Osteoblast (primary cell): ENCODE measurements at regions not wholly inside any gene's neighbourhood (a gene's known extent, or its start where the extent isn't known, plus 50 kb on each side); places are given as distances from the start of the nearest gene placed in this dataset.

Source experiments
- DNase-seq: peaks from one replicate; pipeline ENCODE4 v3.0.0; 2011; ENCODE audit warnings: low spot score, mixed read lengths; ENCODE audit not compliant: insufficient read length; ENCODE audit errors: missing footprints
- H2AFZ ChIP-seq: 2 replicates; pipeline ENCODE4 v1.6.0; 2011; ENCODE audit warnings: mild to moderate bottlenecking, low read length
- H3K27ac ChIP-seq: 2 replicates; pipeline ENCODE4 v1.5.1; 2011; ENCODE audit warnings: mild to moderate bottlenecking, low read depth, low read length, moderate library complexity
- H3K27me3 ChIP-seq: 2 replicates; pipeline ENCODE4 v1.6.0; 2012; ENCODE audit warnings: mild to moderate bottlenecking, control low read depth, inconsistent platforms, low read length, moderate library complexity; ENCODE audit not compliant: insufficient read depth
- H3K36me3 ChIP-seq: 2 replicates; pipeline ENCODE4 v1.5.1; 2011; ENCODE audit warnings: mild to moderate bottlenecking, low read length, control low read depth, moderate library complexity; ENCODE audit not compliant: insufficient read depth
- H3K4me1 ChIP-seq: 2 replicates; pipeline ENCODE4 v1.5.1; 2011; ENCODE audit warnings: mild to moderate bottlenecking, low read length, control low read depth, moderate library complexity; ENCODE audit not compliant: insufficient read depth
- H3K4me2 ChIP-seq: 2 replicates; pipeline ENCODE4 v1.6.0; 2011; ENCODE audit warnings: mild to moderate bottlenecking, low read length; ENCODE audit not compliant: insufficient read depth
- H3K4me3 ChIP-seq: fragments of 200-600 bp; sonication (generic); 3 replicates; pipeline ENCODE4 v1.5.1; 2012; ENCODE audit warnings: mild to moderate bottlenecking, low read length, inconsistent platforms; ENCODE audit not compliant: insufficient read depth
- H3K79me2 ChIP-seq: 2 replicates; pipeline ENCODE4 v1.6.0; 2012; ENCODE audit warnings: mild to moderate bottlenecking, low read length, control low read depth, inconsistent platforms; ENCODE audit not compliant: insufficient read depth
- H3K9me3 ChIP-seq: 2 replicates; pipeline ENCODE4 v1.5.1; 2011; ENCODE audit warnings: low read depth, low read length, control low read depth
- H4K20me1 ChIP-seq: 2 replicates; pipeline ENCODE4 v1.6.0; 2012; ENCODE audit warnings: mild to moderate bottlenecking, low read length, control low read depth; ENCODE audit not compliant: insufficient read depth
- TF ChIP-seq, protein P1 (sequence below): IDR thresholded peaks from 2 replicates; pipeline ENCODE4 v1.5.1; 2011; ENCODE audit warnings: mild to moderate bottlenecking, low read depth, low read length, moderate library complexity; ENCODE audit errors: extremely low read depth

DNA sequence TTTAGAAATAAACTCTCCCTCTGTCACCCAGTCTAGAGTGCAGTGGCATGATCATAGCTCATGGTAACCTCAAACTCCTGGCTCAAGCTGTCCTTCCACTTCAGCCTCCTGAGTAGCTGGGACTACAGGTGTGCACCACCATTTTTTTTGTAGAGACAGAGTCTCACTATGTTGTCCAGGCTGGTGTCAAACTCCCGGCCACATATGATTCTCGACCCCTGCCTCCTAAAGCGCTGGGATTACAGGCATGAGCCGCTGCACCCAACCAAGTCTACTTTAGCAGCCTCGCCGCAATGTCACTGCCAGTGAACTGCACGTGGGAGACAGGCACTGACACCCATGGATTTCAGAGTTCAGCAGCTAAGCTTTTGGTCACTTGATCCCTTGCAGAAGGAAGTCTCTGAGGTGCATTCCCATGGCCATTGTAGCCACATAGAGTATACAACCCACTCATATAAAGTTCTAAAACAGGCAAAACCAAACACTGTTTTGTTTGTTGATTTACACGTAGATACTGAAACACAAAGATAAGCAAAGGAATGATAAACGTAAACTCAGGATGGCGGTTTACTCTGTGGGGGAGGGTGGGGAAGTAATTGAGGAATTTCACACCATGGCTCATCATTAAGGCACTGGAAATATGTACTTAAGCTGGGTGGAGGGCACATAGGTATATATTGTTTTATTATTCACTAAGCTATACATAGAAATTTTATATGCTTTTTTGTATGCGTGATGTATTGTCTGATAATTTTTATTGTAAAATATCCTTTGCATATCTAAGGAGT is 115.0 kb downstream of the MEX3B start:
- H3K27ac ChIP-seq, result no peak overlapping the region
- H3K36me3 ChIP-seq, result no peaks in the 10 kb centered on the region
- TF ChIP-seq, protein P1, sequence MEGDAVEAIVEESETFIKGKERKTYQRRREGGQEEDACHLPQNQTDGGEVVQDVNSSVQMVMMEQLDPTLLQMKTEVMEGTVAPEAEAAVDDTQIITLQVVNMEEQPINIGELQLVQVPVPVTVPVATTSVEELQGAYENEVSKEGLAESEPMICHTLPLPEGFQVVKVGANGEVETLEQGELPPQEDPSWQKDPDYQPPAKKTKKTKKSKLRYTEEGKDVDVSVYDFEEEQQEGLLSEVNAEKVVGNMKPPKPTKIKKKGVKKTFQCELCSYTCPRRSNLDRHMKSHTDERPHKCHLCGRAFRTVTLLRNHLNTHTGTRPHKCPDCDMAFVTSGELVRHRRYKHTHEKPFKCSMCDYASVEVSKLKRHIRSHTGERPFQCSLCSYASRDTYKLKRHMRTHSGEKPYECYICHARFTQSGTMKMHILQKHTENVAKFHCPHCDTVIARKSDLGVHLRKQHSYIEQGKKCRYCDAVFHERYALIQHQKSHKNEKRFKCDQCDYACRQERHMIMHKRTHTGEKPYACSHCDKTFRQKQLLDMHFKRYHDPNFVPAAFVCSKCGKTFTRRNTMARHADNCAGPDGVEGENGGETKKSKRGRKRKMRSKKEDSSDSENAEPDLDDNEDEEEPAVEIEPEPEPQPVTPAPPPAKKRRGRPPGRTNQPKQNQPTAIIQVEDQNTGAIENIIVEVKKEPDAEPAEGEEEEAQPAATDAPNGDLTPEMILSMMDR, result no peak

DNA sequence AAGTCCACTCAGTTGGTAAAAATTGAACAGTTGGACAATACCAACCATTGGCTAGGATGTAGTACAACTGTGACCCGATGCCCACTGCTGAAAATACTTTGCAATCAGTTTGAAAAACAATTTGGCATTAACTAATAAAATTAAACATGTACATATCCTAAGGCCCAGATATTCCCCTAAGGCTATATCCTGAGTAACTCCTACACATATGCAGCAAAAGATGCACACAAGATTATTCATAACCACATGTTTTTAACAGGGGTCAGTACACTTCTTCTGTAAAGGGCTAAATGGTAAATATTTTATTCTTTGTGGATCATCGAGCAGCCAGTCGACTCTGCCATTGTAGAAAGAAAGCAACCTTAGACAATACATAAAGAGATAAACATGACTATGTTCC is 116.3 kb downstream of the MEX3B start:
- no peaks in the 10 kb centered on the region for H3K4me1 ChIP-seq
- no peaks in the 10 kb centered on the region for H3K9me3 ChIP-seq
- H4K20me1 ChIP-seq, result no peaks in the 10 kb centered on the region
- H3K27me3 ChIP-seq, result peaks cover 5% of the 10 kb centered on the region
- no peaks in the 10 kb centered on the region for H3K36me3 ChIP-seq
- TF ChIP-seq, protein P1, result no peak
- no peak overlapping the region for H3K4me2 ChIP-seq
- no peak overlapping the region for H2AFZ ChIP-seq
- H3K4me3 ChIP-seq, result no peak overlapping the region
- DNase-seq, result no peak
- no peaks in the 10 kb centered on the region for H3K79me2 ChIP-seq
- no peak overlapping the region for H3K27ac ChIP-seq

More for the DNA sequence above, 115.0 kb downstream of the MEX3B start:
- Histone ChIP-seq H3K79me2 (no peaks in the 10 kb centered on the region), H3K9me3 (no peaks in the 10 kb centered on the region), H3K4me1 (no peaks in the 10 kb centered on the region), H3K4me3 (no peak overlapping the region), H3K4me2 (no peak overlapping the region), H2AFZ (no peak overlapping the region), H4K20me1 (no peaks in the 10 kb centered on the region), H3K27me3 (peaks cover 5% of the 10 kb centered on the region)
- DNase-seq, result no peak

DNA sequence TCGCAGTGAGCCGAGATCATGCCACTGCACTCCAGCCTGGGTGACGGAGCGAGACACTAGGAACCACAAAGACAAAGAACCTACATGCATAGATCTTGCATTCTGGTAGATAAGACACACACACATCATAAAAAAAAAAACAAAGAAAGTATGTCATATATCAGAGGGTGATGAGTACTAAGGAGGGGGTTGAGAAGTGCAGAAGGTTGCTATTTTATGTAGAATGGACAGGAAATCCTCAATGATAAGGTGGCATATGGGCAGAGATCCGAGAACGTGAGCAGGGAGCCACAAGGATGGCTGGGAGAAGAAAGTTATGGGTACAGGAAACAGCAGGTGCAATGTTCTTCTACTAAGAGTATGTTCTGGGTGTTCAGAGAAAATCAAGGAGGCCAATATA is 118.8 kb downstream of the MEX3B start:
- H3K36me3 ChIP-seq, result no peaks in the 10 kb centered on the region
- DNase-seq, result no peak
- no peaks in the 10 kb centered on the region for H4K20me1 ChIP-seq
- H2AFZ ChIP-seq, result no peak overlapping the region
- H3K4me2 ChIP-seq, result no peak overlapping the region
- H3K4me3 ChIP-seq, result no peak overlapping the region
- peaks cover 5% of the 10 kb centered on the region for H3K27me3 ChIP-seq
- no peaks in the 10 kb centered on the region for H3K9me3 ChIP-seq
- TF ChIP-seq, protein P1, result no peak
- H3K79me2 ChIP-seq, result no peaks in the 10 kb centered on the region
- no peak overlapping the region for H3K27ac ChIP-seq
- no peaks in the 10 kb centered on the region for H3K4me1 ChIP-seq

DNA sequence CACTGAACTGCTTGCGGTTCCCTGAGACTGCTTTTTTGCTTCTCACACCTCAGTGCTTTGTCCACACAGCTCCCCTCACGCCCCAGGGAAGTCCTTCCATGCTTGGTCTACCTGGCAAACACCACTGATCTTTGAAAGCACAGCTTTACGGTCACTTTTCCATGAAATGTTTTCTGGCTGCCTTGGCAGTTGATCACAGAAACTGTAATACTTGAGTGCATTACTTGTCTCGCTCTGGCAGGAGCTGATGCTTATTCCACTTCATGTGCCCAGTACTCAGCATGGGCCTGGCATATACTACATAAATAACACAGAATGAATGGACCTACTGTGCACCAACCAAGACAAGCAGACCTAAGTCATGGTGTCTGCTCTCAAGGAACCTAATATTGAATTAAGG is 121.1 kb downstream of the MEX3B start:
- TF ChIP-seq, protein P1, result no peak

More for the DNA sequence above, 121.1 kb downstream of the MEX3B start:
- Histone ChIP-seq H3K9me3 (no peaks in the 10 kb centered on the region), H3K27me3 (peaks cover 5% of the 10 kb centered on the region), H3K4me2 (no peak overlapping the region), H4K20me1 (no peaks in the 10 kb centered on the region), H2AFZ (no peak overlapping the region), H3K4me3 (no peak overlapping the region), H3K27ac (no peak overlapping the region), H3K4me1 (no peaks in the 10 kb centered on the region), H3K36me3 (no peaks in the 10 kb centered on the region), H3K79me2 (no peaks in the 10 kb centered on the region)
- DNase-seq, result no peak
